ENCODE measurements at regions not wholly inside any gene's neighbourhood (a gene's known extent, or its start where the extent isn't known, plus 50 kb on each side); places are given as distances from the start of the nearest gene placed in this dataset.

DNA sequence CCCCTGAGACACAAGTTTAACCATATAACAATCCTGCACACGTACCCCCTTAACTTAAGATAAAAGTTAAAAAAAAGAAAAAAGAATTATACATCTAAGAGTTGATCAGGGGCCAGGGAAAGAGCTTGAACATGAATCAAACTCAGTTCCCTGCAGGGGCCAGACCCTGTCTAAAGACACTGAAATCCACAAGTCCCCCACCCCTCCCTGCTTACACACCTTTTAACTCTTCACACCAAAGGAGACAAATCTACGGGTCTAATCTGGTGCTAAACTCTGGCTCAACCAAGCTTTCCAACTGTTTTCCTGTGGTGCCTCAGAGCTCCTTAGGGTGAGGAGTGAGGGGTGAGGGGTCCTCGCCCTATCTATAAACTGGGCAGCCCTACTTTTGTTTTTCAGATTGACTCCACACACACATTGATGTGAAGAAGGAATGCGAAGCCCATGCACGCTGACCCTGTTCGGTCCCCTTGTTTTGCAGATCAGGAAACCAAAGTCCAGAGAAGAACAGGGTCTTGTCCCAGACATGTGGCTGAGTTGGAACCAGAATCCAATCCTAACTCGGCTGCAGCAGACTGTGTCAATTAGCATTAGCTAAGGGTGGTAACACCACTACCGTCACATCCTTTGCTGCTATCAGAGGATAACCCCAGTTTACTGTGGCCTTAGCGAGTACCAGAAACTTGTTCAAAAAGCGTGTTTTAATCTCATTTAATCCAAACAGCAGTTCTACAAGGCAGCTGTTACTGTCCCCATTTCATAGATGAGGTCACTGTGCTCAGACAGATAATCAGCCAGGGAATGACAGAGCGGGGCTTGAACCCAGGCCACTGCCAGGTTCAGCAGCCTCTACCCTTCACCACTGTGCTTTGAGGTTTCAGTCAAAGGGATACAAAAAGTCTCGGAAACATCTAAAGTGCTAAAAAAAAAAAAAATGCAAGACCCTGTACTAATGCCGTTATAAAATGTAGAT is 145.2 kb upstream of the SYT13 start:
- H3K27me3 ChIP-seq (ENCODE audit: control insufficient read depth in 2 of 2, insufficient read depth in 2 of 2, low read length in 2 of 2): peaks cover 0 to under 1% of the 10 kb centered on the region in 2 donors
- H3K9me3 ChIP-seq (replicated peaks in 1 of 2; ENCODE audit: control insufficient read depth in 1 of 2, insufficient read depth in 1 of 2, low read length in 2 of 2): no peaks in the 10 kb centered on the region
- H3K4me2 ChIP-seq (replicated peaks; ENCODE audit: extremely low read depth, low read length, poor library complexity, severe bottlenecking): no peak overlapping the region
- H3K4me1 ChIP-seq (ENCODE audit: control insufficient read depth in 1 of 2, insufficient read depth in 2 of 2, low read length in 2 of 2): no peaks in the 10 kb centered on the region
- no peak for DNase-seq
- H3K27ac ChIP-seq (ENCODE audit: low read depth in 1 of 2, low read length in 2 of 2): no peak overlapping the region
- H3K4me3 Mint-ChIP-seq: peak overlapping the region in 1 of 2 donors; percentile 27
- no peaks in the 10 kb centered on the region for H3K79me2 ChIP-seq (ENCODE audit: insufficient read depth, low read length)
- intact Hi-C loops (cut with micrococcal nuclease): no loop called here
- H3K27me3 Mint-ChIP-seq (ENCODE audit: low read depth in 3 of 3): peaks cover 4 to 29% (median 17%) of the 10 kb centered on the region in 3 donors
- 78% methylated on average over 7 of the region's 13 CpGs for WGBS (ENCODE audit: insufficient coverage)
- no peaks in the 10 kb centered on the region for H4K20me1 ChIP-seq (ENCODE audit: insufficient read depth, low read length)
- no peak overlapping the region for H3K4me3 ChIP-seq (replicated peaks in 1 of 3; ENCODE audit: low read depth in 2 of 3, low read length in 3 of 3)
- H3K36me3 ChIP-seq (replicated peaks in 1 of 2; ENCODE audit: control insufficient read depth in 1 of 2, insufficient read depth in 2 of 2, low read length in 2 of 2): no peaks in the 10 kb centered on the region
- H2AFZ ChIP-seq (ENCODE audit: insufficient read depth, low read depth, low read length, poor library complexity, severe bottlenecking): no peak overlapping the region
- no peak overlapping the region for H3K9ac ChIP-seq (ENCODE audit: insufficient read depth, low read length, poor library complexity, severe bottlenecking)
- TF ChIP-seq, protein P1, sequence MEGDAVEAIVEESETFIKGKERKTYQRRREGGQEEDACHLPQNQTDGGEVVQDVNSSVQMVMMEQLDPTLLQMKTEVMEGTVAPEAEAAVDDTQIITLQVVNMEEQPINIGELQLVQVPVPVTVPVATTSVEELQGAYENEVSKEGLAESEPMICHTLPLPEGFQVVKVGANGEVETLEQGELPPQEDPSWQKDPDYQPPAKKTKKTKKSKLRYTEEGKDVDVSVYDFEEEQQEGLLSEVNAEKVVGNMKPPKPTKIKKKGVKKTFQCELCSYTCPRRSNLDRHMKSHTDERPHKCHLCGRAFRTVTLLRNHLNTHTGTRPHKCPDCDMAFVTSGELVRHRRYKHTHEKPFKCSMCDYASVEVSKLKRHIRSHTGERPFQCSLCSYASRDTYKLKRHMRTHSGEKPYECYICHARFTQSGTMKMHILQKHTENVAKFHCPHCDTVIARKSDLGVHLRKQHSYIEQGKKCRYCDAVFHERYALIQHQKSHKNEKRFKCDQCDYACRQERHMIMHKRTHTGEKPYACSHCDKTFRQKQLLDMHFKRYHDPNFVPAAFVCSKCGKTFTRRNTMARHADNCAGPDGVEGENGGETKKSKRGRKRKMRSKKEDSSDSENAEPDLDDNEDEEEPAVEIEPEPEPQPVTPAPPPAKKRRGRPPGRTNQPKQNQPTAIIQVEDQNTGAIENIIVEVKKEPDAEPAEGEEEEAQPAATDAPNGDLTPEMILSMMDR (IDR thresholded peaks at IDR 0.05): no peak
- no peaks in the 10 kb centered on the region for H3K36me3 Mint-ChIP-seq
- no peaks in the 10 kb centered on the region for H3K9me3 Mint-ChIP-seq
- H3K27ac Mint-ChIP-seq: no peak overlapping the region
- H3K4me1 Mint-ChIP-seq: no peaks in the 10 kb centered on the region

GRCh38 chr11:45430361-45430760 is 144.2 kb upstream of the SYT13 start:
- H3K4me1 Mint-ChIP-seq: no peaks in the 10 kb centered on the region
- H3K4me3 Mint-ChIP-seq: no peak overlapping the region
- WGBS (ENCODE audit: insufficient coverage): no CpG with 5 or more reads among the region's 1 CpG
- DNase-seq: no peak
- H2AFZ ChIP-seq (ENCODE audit: insufficient read depth, low read depth, low read length, poor library complexity, severe bottlenecking): no peak overlapping the region
- TF ChIP-seq, protein P1 (IDR thresholded peaks at IDR 0.05): no peak
- H3K27me3 ChIP-seq (ENCODE audit: control insufficient read depth in 2 of 2, insufficient read depth in 2 of 2, low read length in 2 of 2): no peaks in the 10 kb centered on the region
- H3K9me3 Mint-ChIP-seq: no peaks in the 10 kb centered on the region
- H3K9ac ChIP-seq (ENCODE audit: insufficient read depth, low read length, poor library complexity, severe bottlenecking): no peak overlapping the region
- intact Hi-C loops (cut with micrococcal nuclease): no loop called here
- no peak overlapping the region for H3K4me3 ChIP-seq (replicated peaks in 1 of 3; ENCODE audit: low read depth in 2 of 3, low read length in 3 of 3)
- no peak overlapping the region for H3K4me2 ChIP-seq (replicated peaks; ENCODE audit: extremely low read depth, low read length, poor library complexity, severe bottlenecking)
- no peaks in the 10 kb centered on the region for H3K36me3 Mint-ChIP-seq
- no peak overlapping the region for H3K27ac Mint-ChIP-seq
- no peaks in the 10 kb centered on the region for H3K4me1 ChIP-seq (ENCODE audit: control insufficient read depth in 1 of 2, insufficient read depth in 2 of 2, low read length in 2 of 2)
- peaks cover 4 to 26% (median 16%) of the 10 kb centered on the region in 3 donors for H3K27me3 Mint-ChIP-seq (ENCODE audit: low read depth in 3 of 3)
- no peaks in the 10 kb centered on the region for H3K36me3 ChIP-seq (replicated peaks in 1 of 2; ENCODE audit: control insufficient read depth in 1 of 2, insufficient read depth in 2 of 2, low read length in 2 of 2)
- H3K27ac ChIP-seq (ENCODE audit: low read depth in 1 of 2, low read length in 2 of 2): no peak overlapping the region
- no peaks in the 10 kb centered on the region for H3K9me3 ChIP-seq (replicated peaks in 1 of 2; ENCODE audit: control insufficient read depth in 1 of 2, insufficient read depth in 1 of 2, low read length in 2 of 2)
- H3K79me2 ChIP-seq (ENCODE audit: insufficient read depth, low read length): no peaks in the 10 kb centered on the region
- no peaks in the 10 kb centered on the region for H4K20me1 ChIP-seq (ENCODE audit: insufficient read depth, low read length)
